ENCODE measurements at regions not wholly inside any gene's neighbourhood (a gene's known extent, or its start where the extent isn't known, plus 50 kb on each side); places are given as distances from the start of the nearest gene placed in this dataset.

DNA sequence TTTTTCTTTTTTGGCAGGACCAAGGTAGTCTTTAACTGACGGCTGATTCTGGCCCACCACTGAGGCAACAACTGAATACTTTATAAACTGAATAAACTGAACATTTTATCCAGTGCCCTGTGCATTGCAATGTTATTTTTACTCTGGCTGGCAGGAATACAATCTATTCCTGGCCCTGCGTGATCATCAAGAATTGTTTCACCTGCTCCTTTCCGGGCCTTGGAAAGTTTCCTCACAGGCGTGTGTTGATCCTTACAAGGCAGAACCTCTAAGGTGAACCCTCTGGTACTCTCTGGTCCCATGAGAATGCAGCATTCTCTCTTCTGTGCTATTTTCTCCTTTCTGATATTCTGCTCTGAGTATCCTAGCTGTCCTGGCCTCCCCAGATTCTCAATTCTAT lies 113.7 kb upstream of the KLHL29 start:
- Histone ChIP-seq H3K9ac (ENCODE audit: low read depth, low read length) (no peak overlapping the region), H3K4me1 (ENCODE audit: insufficient read depth, low read length) (no peaks in the 10 kb centered on the region), H2AFZ (ENCODE audit: low read depth, low read length) (no peak overlapping the region), H3K9me3 (ENCODE audit: insufficient read depth, low read length, severe bottlenecking) (no peaks in the 10 kb centered on the region), H3K79me2 (ENCODE audit: insufficient read depth, low read length) (no peaks in the 10 kb centered on the region), H3K27me3 (ENCODE audit: insufficient read depth, low read length, poor library complexity) (no peaks in the 10 kb centered on the region), H3K4me3 (ENCODE audit: low read depth in 1 of 2, low read length in 2 of 2) (no peak overlapping the region), H4K20me1 (ENCODE audit: insufficient read depth, low read length) (no peaks in the 10 kb centered on the region), H3K4me2 (ENCODE audit: insufficient read depth, low read length) (no peak overlapping the region), H3K36me3 (ENCODE audit: insufficient read depth, low read length) (no peaks in the 10 kb centered on the region), H3K27ac (ENCODE audit: low read length) (no peak overlapping the region)
- ATAC-seq (ENCODE audit: insufficient read depth, low read depth) (no peak), DNase-seq (no peak)
- no peak for TF ChIP-seq EZH2 (IDR thresholded peaks at IDR 0.05; ENCODE audit: borderline replicate concordance, low read depth, low read length, severe bottlenecking)
- TF ChIP-seq, protein P1, sequence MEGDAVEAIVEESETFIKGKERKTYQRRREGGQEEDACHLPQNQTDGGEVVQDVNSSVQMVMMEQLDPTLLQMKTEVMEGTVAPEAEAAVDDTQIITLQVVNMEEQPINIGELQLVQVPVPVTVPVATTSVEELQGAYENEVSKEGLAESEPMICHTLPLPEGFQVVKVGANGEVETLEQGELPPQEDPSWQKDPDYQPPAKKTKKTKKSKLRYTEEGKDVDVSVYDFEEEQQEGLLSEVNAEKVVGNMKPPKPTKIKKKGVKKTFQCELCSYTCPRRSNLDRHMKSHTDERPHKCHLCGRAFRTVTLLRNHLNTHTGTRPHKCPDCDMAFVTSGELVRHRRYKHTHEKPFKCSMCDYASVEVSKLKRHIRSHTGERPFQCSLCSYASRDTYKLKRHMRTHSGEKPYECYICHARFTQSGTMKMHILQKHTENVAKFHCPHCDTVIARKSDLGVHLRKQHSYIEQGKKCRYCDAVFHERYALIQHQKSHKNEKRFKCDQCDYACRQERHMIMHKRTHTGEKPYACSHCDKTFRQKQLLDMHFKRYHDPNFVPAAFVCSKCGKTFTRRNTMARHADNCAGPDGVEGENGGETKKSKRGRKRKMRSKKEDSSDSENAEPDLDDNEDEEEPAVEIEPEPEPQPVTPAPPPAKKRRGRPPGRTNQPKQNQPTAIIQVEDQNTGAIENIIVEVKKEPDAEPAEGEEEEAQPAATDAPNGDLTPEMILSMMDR (IDR thresholded peaks at IDR 0.05; ENCODE audit: borderline replicate concordance, extremely low read depth, low read length, poor library complexity, severe bottlenecking): no peak

DNA sequence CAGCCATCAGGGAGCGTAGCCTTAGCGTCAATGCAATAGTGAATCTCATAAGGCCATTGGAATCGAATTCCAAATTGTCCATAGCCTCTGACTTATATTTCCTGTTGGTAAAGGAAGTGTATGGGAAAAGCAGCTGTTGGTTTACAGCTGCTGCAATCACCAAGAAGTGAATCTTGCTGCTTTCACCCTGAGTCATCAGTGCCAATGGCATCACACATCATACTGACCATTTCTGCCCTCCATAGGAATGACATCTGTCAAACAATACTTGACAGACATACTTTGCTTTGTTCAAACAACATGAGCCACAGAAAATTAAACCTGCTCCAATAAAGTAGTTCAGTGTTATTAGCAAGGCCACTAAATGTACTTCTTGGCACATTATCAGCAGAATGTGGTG lies 111.2 kb upstream of the KLHL29 start:
- Histone ChIP-seq H3K4me1 (ENCODE audit: insufficient read depth, low read length) (no peaks in the 10 kb centered on the region), H2AFZ (ENCODE audit: low read depth, low read length) (no peak overlapping the region), H3K27ac (ENCODE audit: low read length) (no peak overlapping the region), H4K20me1 (ENCODE audit: insufficient read depth, low read length) (no peaks in the 10 kb centered on the region), H3K9ac (ENCODE audit: low read depth, low read length) (no peak overlapping the region), H3K4me2 (ENCODE audit: insufficient read depth, low read length) (no peak overlapping the region), H3K4me3 (ENCODE audit: low read depth in 1 of 2, low read length in 2 of 2) (no peak overlapping the region), H3K79me2 (ENCODE audit: insufficient read depth, low read length) (no peaks in the 10 kb centered on the region), H3K9me3 (ENCODE audit: insufficient read depth, low read length, severe bottlenecking) (no peaks in the 10 kb centered on the region), H3K27me3 (ENCODE audit: insufficient read depth, low read length, poor library complexity) (peaks cover 3% of the 10 kb centered on the region), H3K36me3 (ENCODE audit: insufficient read depth, low read length) (no peaks in the 10 kb centered on the region)
- ATAC-seq (ENCODE audit: insufficient read depth, low read depth): no peak
- no peak for TF ChIP-seq EZH2 (IDR thresholded peaks at IDR 0.05; ENCODE audit: borderline replicate concordance, low read depth, low read length, severe bottlenecking)
- TF ChIP-seq, protein P1 (IDR thresholded peaks at IDR 0.05; ENCODE audit: borderline replicate concordance, extremely low read depth, low read length, poor library complexity, severe bottlenecking): no peak
- DNase-seq: no peak

DNA sequence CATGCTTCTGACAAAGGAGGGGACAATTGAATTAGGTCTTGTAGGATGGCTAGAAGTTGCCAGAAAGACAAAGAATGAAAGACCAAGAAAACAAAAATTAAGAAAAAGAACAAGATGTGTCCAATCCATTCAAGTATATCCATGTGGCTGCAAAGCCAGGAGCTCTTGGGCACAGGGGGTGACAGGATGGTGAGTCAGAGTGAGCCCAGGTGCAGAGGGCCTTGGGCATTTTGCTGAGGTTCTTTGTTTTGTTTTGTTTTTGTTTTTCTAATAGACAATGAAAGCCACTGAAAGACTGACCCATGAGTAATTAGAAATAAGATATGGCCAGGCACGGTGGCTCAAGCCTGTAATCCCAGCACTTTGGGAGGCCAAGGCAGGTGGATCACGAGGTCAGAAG lies 104.6 kb upstream of the KLHL29 start:
- no peak for ATAC-seq (ENCODE audit: insufficient read depth, low read depth)
- no peak for TF ChIP-seq EZH2 (IDR thresholded peaks at IDR 0.05; ENCODE audit: borderline replicate concordance, low read depth, low read length, severe bottlenecking)
- TF ChIP-seq, protein P1 (IDR thresholded peaks at IDR 0.05; ENCODE audit: borderline replicate concordance, extremely low read depth, low read length, poor library complexity, severe bottlenecking): no peak
- no peak overlapping the region for H3K9ac ChIP-seq (ENCODE audit: low read depth, low read length)
- H3K79me2 ChIP-seq (ENCODE audit: insufficient read depth, low read length): no peaks in the 10 kb centered on the region
- no peaks in the 10 kb centered on the region for H3K36me3 ChIP-seq (ENCODE audit: insufficient read depth, low read length)
- no peaks in the 10 kb centered on the region for H4K20me1 ChIP-seq (ENCODE audit: insufficient read depth, low read length)
- H3K27me3 ChIP-seq (ENCODE audit: insufficient read depth, low read length, poor library complexity): peaks cover 3% of the 10 kb centered on the region
- no peak overlapping the region for H3K4me3 ChIP-seq (ENCODE audit: low read depth in 1 of 2, low read length in 2 of 2)
- H2AFZ ChIP-seq (ENCODE audit: low read depth, low read length): no peak overlapping the region
- no peaks in the 10 kb centered on the region for H3K9me3 ChIP-seq (ENCODE audit: insufficient read depth, low read length, severe bottlenecking)
- no peak overlapping the region for H3K27ac ChIP-seq (ENCODE audit: low read length)
- H3K4me2 ChIP-seq (ENCODE audit: insufficient read depth, low read length): no peak overlapping the region
- no peaks in the 10 kb centered on the region for H3K4me1 ChIP-seq (ENCODE audit: insufficient read depth, low read length)
- no peak for DNase-seq

DNA sequence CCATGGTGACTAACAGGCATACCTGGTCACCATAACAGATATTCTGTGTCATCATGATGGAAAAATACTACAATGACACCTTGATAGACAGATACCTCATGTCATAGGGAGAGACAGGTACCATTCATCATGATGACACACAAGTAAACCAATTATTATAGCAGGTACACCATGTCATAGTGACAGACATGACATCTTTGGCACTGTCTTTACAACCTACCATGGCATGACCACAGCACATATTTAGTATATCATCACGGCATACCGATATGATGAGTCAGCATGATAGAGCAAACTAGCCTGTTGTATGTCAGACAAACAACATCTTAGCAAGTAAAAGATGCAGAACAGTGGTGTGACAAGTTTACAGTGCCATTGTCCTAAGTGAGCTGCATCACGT lies 101.3 kb upstream of the KLHL29 start:
- H3K4me1 ChIP-seq (ENCODE audit: insufficient read depth, low read length): no peaks in the 10 kb centered on the region
- no peak overlapping the region for H3K27ac ChIP-seq (ENCODE audit: low read length)
- no peaks in the 10 kb centered on the region for H3K9me3 ChIP-seq (ENCODE audit: insufficient read depth, low read length, severe bottlenecking)
- no peak overlapping the region for H3K4me3 ChIP-seq (ENCODE audit: low read depth in 1 of 2, low read length in 2 of 2)
- no peaks in the 10 kb centered on the region for H3K79me2 ChIP-seq (ENCODE audit: insufficient read depth, low read length)
- ATAC-seq (ENCODE audit: insufficient read depth, low read depth): no peak
- TF ChIP-seq, protein P1 (IDR thresholded peaks at IDR 0.05; ENCODE audit: borderline replicate concordance, extremely low read depth, low read length, poor library complexity, severe bottlenecking): no peak
- no peak for TF ChIP-seq EZH2 (IDR thresholded peaks at IDR 0.05; ENCODE audit: borderline replicate concordance, low read depth, low read length, severe bottlenecking)
- H3K27me3 ChIP-seq (ENCODE audit: insufficient read depth, low read length, poor library complexity): no peaks in the 10 kb centered on the region
- no peak overlapping the region for H2AFZ ChIP-seq (ENCODE audit: low read depth, low read length)
- no peaks in the 10 kb centered on the region for H3K36me3 ChIP-seq (ENCODE audit: insufficient read depth, low read length)
- H3K4me2 ChIP-seq (ENCODE audit: insufficient read depth, low read length): no peak overlapping the region
- no peak for DNase-seq
- H3K9ac ChIP-seq (ENCODE audit: low read depth, low read length): no peak overlapping the region
- H4K20me1 ChIP-seq (ENCODE audit: insufficient read depth, low read length): no peaks in the 10 kb centered on the region

All from DND-41 (cell line).